NCI-H345 (cell line): ENCODE measurements at regions not wholly inside any gene's neighbourhood (a gene's known extent, or its start where the extent isn't known, plus 50 kb on each side); places are given as distances from the start of the nearest gene placed in this dataset.

ENCODE experiments used
- DNase-seq: peaks from one replicate; lab custom pipeline; 2025; lab: John Stamatoyannopoulos, UW

- no peak for DNase-seq
These were observed 272.4 kb downstream of the DUSP10 start for GRCh38 chr1:221469476-221469875.

GRCh38 chr1:221470000-221470698 lies 271.7 kb downstream of the DUSP10 start:
- DNase-seq = no peak

- no peak for DNase-seq
These were observed 268.5 kb downstream of the DUSP10 start for GRCh38 chr1:221473411-221473810.

GRCh38 chr1:221477252-221477651 lies 264.6 kb downstream of the DUSP10 start:
- no peak for DNase-seq

DNA sequence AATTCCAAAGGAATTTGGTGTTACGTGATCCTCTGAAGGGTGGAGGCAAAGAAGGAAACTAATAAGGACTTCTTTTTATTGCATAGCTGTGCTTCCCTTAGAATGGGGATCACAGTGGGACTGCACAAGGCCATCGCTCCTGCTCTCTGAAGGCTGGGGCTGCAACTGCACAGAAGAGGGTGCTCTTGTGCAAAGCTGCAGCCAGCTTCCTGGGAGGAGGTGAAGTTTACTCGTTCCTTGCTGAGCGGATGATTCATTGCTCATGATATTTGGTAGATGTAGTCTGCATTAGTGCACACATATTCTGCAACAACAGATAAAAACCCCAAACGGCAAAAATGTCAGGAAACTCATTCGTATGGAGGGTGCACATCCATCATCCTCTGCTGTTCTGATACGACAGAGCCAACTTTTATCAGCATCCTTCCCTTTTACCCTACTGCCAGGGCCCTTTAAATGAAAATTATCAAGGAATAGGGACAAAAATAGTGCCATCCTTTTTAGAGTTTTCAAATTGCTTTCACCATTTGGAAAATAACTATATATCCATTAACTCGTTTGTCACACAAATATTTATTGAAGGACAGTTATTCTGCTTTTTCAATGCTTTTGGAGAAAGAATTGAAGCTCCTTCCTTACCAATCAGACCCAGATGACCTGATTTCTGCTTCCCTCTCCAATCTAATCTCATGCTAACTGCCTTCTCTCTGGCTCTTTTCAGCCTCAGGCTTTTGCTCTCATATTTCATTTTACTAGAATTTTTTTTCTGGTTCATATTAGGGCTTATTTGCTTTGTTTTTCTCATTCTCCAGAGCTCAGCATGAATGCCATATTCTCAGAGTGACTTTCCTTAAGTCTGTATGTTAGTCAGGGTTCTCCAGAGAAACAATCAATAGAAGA lies 263.6 kb downstream of the DUSP10 start:
- peak; percentile 24 for DNase-seq

- DNase-seq = peak; percentile 29
These were observed 253.9 kb downstream of the DUSP10 start for GRCh38 chr1:221487781-221488524.

DNA sequence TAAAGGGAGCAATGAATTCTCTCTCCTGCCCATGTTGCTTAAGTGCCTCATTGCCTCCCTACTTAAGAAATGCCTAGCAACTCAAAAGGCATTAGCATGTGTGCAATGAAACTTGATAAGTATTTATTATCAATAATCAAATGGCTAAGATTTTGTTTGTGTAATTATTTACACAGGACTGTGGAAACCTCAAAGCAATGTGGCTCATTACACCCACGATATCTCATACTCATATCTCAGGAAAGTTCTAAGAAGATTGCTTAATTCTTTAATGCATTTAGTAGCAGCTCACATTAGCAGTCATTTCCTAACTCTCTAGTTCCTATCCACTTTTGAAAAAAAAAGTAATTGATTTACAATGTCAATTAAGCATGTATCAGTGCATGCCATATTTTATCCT lies 253.3 kb downstream of the DUSP10 start:
- DNase-seq = no peak

- DNase-seq = no peak
These were observed 247.2 kb downstream of the DUSP10 start for GRCh38 chr1:221494670-221495069.

GRCh38 chr1:221497046-221497445 lies 244.8 kb downstream of the DUSP10 start:
- no peak for DNase-seq

DNA sequence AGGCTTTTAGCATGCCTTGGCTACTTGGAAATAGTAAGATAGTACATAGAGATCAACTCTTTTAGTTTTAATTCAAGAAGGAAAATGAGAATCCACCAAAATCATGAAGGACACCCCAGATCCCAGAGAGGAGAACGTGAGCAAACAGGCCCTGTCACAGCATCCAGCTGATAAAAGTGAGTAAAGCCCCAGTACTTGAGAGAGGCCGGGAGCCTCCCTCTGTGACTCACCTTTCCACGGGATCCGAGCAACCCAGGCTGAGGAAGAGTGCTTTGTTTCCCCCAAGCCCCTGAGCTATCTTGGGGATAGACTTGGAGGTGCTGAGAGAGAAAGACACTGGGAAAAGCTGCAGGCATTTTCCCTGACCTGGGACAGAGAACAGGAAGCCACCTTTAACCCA lies 238.6 kb downstream of the DUSP10 start:
- no peak for DNase-seq

GRCh38 chr1:221509575-221510355 lies 232.1 kb downstream of the DUSP10 start:
- DNase-seq = no peak

GRCh38 chr1:221510793-221511503 lies 230.9 kb downstream of the DUSP10 start:
- no peak for DNase-seq

DNA sequence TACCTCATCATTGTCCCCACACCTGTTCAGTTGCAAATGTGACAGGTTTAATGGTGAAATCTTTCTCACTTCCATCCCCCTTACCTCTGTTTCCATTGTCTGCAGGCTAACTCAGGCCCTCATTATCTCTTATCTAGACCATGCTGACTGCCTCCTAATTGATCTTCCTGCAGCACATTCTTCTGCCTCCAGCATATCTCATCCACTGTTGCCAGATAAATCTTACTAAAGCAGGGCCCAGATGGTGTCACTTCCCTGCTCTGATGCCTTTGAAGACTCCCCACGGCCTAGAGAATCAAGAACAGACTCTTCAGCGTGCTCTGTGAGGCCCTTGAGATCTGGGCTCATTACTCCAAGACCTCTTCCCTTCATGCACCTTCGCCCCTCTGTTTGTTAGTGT lies 230.1 kb downstream of the DUSP10 start:
- no peak for DNase-seq

GRCh38 chr1:221514806-221515205 lies 227.1 kb downstream of the DUSP10 start:
- DNase-seq = no peak

DNA sequence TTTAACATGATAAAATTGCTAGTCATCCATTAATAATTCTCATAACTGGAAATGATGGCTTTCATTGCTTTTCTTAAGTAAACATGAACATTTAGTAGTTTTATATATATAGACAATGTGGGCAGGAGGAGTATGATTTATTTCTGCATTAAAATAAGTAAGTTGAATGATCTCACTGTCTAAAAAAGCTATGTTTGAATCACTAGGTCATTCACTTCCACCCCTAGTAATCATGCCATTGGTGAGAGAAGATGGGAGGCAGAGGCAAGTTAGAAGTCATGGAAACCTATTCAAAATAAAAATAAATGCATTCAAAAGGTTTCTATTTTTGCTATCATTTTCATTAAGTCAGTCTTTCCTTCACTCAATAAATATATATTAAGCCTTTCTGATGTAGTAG lies 226.4 kb downstream of the DUSP10 start:
- no peak for DNase-seq

- no peak for DNase-seq
These were observed 223.9 kb downstream of the DUSP10 start for GRCh38 chr1:221517961-221518360.

DNA sequence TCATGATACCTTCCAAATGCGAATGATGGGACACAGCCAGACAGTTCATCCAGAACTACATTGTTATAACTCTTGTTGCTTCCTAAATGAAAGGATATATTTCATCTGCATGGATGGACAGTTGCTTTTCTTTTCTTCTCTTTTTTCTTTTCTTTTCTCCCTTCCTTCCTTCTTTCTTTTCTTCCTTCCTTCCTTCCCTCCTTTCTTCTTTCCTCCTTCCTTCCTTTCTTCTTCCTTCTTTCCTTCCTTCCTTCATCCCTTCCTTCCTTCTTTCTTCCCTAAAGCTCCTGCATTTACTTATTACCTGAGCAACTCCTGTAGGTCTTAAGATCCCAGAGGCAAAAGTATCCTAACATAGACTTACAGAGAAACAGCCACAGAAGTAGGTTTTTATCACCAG lies 221.6 kb downstream of the DUSP10 start:
- no peak for DNase-seq

DNA sequence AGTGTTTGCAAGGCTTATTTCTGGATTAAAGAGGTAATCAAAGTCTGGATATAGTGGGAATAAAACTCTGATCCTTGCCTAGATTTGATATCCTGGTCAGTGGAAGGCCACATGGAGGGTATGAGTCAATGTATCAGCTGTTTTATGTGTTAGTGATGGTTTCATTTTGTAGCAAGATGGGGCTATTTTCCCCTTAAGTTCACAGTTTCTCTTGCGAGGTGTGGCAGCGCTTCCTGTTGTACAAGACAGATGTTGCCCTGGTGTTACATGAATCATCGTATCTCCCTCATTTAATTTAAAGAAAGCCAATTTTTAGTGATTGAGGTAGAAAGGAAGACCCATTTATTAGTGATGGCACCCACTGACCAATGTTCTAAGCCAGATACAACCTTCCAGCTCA lies 220.2 kb downstream of the DUSP10 start:
- no peak for DNase-seq

- DNase-seq = no peak
These were observed 219.4 kb downstream of the DUSP10 start for GRCh38 chr1:221522529-221522940.

- no peak for DNase-seq
These were observed 216.1 kb downstream of the DUSP10 start for GRCh38 chr1:221525749-221526148.

DNA sequence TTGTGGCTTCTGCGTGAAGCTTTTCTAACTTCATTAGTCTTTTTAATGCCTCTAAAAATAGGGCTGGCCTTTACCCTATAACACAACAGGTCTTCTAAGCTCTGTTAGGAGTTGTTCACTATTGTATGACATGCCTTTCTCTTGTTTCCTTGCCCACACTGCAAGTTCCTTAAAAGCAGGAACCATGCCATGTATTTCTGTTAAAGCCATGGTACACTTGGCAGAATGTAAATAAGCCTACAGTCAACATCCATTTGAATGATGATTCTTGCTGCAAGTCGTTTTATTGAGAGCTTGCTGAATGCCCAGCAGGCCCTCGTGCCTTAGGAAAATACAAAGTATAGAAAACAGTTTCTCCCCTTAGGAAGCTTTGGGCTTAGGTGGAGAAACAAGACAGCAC lies 214.6 kb downstream of the DUSP10 start:
- DNase-seq = peak; percentile 63
